Stimulated activated CD4-positive, alpha-beta T cell treated with anti-CD3 and anti-CD28 coated beads, Interleukin-12 subunit alpha, Interleukin-12 subunit beta, amount 100 ng/mL, for 24 hours (primary cell): ENCODE measurements at regions not wholly inside any gene's neighbourhood (a gene's known extent, or its start where the extent isn't known, plus 50 kb on each side); places are given as distances from the start of the nearest gene placed in this dataset.

ENCODE experiments used
- DNase-seq, 2 experiments: peaks; one replicate each; pipeline ENCODE4 v3.0.0-alpha.2; 2020; ENCODE audit warnings: low read depth in 2 of 2

DNA sequence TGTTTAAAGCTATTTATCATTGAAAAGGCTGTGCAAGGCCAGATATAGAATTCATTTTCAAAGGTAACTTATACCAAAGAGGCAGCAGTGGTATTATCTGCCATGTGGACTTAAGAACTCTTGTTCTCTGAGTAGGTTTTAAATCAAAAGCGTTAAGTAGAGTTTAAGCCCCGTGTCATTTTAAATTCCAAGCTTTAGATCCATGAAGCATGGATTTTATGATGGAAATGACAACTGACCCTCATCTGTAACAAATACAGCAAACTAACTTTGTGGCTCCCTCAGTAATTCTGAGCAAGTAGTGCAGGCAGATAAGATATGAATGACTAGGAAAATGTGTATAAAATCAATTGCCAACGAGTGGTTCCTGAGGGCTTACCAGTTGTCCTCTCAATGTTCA, 247.0 kb downstream of the WDR11 start:
- no peak for DNase-seq

DNA sequence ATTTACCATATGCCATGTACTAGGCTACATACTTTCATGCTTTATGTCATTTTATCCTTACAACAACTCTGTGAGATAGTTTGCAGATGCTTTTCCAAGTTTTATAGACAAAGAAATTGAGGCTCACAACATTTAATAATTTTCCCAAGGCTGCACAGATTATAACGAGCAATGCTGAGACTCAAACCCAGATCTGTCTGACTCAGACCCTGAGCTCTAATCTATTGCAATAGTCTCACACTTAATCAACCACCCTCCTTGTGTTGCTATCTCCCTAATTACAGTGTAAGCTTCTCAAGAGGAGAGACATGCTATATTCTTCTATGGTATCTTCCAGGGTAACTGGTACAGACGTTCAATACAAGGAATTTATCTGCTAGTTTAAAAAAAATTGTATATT, 247.6 kb downstream of the WDR11 start:
- DNase-seq: no peak

DNA sequence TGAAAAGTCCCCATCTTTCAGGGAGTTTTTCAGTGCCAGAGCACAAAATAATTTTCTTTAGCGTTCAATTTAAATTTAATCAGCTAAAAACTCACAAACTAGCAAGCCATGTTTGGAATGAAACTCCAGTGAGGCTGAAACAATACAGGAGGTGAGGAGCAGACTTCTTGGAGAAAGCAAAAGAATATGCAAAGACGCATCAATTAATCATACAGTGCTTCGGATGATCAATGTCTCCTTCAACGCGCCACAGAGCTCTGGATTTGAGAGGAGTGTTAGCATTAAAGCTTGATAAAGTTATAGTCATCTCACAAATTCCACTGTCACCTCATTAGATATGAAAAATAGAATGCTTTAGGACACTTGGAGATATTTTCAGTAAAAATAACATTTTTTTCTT, 248.0 kb downstream of the WDR11 start:
- DNase-seq: no peak

DNA sequence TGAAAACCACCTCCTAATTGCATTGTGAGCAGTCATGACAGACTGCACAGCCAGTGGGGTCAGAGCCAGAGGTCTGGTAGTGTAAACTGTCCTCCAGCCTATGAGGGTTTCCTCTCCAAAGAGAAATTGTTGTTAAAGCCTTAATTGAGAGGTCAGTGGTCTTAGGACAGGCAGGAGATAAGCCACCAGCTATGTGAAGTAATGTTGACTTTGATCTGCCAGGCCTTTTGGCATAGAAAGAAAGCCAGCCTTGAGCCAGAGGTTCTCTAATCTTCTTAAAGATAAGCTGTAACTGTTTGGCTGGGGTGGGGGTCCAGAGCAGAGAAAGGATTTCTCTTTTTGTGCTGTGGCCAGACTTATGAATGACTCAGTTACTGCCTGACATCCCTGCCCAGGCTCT, 248.4 kb downstream of the WDR11 start:
- DNase-seq: no peak

DNA sequence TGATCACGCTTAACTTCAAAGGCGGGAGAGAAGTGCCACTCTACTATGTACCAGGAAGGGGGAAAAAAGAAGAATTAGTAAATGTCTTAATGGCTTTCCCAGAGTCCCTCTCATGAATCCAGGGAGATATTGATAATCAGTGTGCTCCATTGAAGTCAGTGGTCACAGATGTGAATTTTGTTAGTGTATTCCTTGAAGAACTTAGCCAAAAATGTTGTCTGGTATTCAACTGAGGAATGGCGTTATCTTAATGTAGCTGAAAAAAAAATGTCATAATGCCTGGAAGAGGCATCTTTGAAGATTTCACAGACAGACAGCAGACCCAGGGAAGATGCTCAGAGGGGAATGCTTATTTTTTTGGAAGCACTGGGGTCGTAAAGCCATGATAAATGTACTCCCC, 250.4 kb downstream of the WDR11 start:
- no peak for DNase-seq

DNA sequence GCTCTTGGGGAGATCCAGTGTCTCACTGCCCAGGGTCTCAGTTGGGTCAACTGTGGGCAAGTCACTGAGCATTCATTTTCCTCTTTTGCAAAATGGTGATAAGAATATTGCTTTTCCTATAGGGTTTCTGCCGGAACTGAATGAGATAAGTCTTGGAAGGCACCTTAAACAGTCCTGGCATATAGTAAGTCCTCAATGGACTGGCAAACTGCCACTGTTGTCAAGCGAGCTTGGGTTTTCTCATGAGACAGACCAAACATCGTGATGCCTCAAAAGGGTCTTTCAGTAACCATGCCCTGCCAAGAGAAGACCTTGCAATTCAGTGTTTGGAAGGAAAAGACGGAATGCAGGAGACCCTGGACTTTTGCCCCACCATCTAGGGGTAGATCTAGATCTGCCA, 251.5 kb downstream of the WDR11 start:
- DNase-seq: no peak

DNA sequence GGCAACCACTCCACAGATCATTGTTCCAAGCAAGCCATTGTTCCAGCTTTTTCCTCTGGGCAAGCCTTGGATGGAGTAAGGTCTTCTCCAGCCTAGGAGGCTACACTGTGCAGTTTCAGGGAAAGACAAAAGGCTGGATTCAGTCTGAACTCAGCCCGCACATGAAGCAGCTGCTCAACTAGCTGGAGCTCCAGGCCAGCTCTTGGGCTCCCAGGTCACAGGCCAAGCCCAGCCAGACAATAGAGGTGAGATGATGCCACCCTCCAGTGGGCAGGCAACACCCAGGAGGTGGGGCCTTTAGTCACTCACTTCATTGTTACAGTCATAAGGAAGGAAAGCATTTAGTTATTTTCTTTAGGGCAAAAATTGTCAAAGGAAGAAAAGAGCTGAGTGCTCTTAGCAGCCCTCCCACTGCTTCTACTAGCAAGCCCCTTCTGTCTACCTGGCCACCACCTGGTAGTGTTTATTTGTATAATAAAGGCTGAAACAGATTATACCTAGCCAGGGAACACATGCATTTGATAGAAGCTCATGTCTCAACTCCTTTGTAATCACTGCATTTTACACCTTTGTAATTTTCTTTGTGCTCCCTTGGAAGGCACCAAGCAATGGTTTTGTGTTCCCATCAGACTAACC, 253.4 kb downstream of the WDR11 start:
- DNase-seq: no peak

DNA sequence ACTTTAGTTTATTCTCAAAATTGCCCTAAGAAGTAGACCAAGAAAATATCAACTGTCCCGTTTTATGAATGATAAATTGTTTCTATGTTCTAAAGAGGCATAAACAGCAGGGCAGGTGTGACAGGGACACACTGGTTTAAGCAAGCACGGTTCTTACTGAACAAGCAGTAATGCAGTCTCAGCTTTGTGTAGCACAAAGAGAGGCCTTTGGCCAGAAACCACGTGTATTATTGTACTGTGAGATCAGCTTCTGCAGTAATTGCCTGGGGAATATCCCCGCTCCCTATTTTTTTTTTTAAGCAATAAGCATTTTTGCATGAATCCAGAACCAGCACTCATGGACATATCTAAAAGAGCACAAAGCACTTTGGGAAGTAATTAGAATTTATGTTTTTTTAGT, 255.4 kb downstream of the WDR11 start:
- DNase-seq: no peak

DNA sequence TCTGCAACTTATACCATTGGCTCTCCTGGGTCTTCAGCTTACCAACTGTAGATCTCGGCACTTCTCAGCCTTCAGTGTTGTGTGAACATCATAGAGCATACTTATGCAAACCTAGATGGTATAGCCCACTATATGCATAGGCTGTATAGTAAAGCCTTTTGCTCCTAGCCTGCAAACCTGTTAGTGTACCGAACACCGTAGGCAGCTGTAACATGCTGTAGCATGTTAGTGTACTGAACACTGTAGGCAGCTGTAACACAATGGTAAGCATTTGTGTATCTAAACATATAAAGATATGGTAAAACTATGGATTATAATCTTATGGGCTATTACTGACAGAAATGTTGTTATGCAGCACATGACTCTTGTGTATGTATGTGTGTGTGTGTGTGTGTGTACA, 256.9 kb downstream of the WDR11 start:
- no peak for DNase-seq

DNA sequence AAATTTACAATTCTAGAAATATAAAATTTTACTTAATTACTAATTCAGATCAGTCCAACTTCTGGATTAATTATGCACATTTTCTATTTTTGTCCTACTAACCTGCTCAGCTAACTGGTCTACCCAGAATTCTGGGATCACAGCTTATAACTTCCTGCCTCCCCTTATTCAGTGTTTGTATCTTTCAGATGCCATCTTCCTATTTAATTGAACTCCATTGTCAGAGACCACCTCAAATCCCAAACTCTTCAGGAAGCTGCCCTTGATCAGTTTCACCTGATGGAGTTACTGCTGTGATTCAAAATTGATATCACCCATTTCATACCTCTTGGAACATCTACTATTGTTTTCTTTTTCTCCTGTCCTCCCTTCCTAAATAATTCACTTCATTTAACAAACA, 259.2 kb downstream of the WDR11 start:
- no peak for DNase-seq

DNA sequence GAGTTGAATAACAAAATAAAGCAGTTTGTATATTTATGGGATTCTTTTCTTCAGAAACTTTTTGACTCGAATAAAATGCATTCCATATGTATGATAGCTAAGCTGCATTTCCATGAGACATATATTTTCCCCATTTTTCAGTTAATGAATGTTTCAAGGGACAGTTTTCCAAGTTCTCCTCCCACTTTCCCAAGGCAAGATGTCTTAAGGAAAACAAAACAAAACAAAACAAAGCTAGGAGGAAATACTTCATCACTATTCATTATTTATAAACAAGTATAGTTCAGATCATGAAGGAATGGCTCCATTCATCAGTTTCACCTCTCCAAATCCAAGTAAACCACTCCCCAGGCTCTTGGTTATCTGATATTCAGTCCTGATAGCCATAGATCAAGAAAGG, 261.0 kb downstream of the WDR11 start:
- DNase-seq: no peak

DNA sequence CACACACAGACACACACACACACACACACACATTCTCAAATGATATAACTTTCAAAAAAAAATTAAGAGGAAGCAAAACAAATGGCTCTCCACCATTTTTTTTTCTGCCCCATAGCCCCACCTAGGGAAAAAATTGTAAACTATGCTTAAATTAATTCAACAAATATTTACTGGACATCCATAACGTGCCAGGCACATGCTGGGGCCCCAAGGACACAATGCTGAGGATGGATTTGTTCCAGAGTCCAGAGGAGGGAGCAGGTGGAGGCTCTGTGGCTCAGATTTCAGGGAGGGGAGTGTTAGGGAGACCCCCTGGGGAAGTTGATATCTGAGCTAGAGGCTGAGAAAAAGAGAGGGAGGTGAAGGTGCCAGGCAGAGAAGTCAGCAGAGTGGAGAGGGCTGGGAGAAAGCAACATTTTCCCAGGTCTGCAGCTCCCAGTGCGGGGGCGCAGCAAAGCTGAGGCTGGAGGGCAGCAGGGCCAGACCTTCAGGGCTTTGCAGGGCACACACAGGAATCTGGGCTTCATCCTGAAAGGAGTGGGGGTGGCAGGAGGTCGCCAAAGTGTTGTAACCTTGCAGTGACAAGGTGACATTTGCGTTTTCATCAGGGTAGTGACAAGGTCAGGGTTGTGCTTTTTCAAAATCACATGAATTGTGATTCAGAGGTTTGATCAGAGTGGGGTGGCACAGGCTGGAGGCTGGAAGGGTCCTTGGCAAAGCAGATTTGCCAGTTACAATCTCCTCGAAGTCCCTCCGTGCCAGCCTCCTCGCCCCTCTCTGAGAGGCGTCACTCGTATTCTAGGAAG, 261.6 kb downstream of the WDR11 start:
- no peak for DNase-seq

DNA sequence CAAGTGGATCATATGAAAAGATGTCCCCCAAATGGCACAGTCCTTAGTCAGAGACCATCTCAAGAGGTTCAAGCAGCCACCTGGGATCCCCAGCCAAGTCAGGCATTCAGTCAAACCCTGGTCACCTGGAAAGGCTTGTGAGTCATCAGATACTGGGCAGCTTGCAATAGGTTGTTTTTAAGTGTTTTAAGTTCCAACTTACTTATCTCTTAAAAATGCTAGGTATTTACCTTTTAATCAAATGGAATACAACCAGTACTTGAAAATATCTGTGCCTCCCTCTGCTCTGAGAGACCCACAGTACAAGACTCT, 262.2 kb downstream of the WDR11 start:
- no peak for DNase-seq

DNA sequence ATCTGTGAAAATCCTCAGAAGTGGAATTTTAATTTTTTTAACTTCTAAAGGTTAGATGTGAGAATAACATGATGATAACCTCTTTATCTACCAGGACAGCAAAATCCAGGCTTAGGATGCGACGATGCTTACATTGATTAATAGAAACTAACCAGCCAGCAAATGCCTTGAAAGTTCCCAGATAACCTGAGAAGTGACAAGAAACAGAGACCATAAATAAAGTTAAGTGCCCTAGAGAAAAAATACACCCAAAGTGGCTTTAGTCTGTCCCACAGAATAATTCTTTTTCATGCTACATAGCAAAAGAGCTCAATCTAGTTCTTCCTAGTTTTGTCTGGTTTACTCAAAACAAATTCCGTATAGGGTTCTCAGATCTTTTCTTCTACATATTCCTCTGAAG, 262.7 kb downstream of the WDR11 start:
- DNase-seq: no peak

DNA sequence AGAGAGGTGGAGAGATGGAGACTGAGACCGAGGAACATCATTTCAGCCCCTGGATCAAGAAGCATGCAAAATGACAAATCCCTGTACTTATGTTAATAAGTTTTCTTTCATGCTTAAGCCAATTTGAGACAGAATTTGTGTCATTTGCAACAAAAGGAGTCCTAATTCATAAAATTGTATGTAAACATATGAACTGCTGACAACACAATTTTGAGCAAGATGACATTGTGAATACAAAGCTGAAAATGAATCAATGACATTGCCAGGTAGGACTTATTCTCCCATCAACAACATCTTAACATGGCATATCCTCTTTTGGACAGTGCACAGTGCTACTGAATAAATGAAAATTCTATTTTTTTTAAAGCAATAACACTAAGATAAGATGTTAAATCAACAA, 264.0 kb downstream of the WDR11 start:
- no peak for DNase-seq

DNA sequence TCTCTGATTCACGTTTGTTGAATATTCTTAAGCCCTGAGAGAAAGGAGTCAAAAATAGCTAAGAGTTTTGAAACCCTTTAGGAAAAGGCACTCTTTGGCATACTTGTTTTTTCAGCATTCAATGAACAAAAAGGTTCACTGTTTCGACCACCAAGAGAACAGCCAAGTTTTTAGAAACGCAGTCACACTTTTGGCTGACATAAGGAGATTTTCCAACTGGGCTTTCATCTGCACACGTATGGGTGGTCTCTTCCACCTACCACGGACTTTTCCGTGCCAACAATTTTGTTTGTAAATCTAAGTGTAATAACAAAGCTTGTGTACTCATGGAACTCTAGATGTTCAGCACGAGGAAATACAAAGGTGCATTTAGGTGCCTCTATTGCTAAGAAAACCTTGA, 270.3 kb downstream of the WDR11 start:
- DNase-seq: no peak

DNA sequence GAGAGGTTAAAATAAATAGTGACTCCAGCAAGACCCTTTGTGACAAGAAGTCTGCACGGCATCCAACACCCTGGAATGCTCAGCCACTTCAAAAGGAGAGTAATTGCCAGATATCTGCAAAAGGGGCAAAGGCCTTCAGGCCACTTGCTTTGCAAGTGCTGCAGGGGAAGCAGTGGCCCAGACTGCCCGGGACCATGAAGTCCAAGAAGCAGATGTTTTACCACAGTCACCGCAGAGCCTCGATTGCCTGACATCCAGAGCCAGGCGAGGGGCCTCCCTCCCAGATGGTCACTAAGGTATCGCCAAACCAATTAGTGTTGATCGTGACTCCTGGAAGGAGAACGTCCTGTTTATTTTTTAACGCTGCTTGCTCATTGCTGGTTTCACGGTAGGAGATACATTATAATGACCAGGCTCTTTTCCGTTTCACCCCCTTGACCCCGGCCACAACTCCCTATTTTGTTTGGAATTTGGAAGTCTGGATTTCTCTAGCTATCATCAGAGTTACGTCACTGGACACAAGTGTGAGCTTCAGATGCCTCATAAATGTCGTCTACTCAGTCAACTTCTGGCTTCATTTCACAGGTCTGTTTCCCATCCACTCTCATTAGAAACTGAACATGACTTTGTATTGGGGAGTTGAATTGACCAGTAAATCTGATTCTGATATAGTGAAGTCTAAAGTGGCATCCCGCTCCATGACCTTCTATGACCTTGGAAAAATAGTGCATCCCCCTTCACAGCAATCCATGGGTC, 276.2 kb downstream of the WDR11 start:
- no peak for DNase-seq

DNA sequence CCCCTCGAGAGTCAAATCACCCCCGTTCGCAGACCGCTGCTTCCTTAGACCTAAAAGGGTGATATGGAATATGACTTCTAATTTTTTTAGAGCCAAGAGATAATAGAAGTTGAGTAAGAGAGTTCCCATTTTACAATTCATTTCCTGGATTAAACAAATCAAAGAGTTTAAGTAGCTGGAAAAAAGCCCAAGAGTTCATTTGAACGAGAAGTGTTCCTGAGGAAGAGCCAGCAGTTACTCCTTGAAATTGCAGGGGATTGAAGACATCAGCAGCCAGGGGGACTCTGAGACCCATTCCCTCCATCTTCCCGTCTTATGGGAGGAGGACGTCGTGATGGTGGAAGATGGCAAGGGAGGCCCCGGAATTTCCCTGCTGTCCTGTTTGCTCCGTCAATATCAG, 277.0 kb downstream of the WDR11 start:
- DNase-seq: no peak

DNA sequence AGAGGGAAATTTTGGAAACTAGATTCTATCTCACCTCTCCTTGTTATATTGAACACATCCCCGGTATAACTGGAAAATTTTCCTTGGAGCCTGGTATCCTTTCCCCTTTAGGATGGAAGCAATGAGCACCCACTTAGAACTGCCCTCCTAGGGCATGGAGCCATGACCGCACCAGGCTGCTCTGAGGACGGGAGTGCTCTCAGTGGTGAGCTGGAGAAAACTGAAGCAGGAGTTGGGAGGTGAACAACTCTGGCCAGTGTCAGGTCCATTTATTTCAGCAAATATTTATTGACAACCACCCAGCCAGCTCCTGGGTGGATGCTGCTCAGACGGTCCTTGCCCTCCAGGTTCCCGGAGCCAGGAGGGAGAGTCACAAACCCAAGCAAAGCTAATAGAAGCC, 278.1 kb downstream of the WDR11 start:
- no peak for DNase-seq

DNA sequence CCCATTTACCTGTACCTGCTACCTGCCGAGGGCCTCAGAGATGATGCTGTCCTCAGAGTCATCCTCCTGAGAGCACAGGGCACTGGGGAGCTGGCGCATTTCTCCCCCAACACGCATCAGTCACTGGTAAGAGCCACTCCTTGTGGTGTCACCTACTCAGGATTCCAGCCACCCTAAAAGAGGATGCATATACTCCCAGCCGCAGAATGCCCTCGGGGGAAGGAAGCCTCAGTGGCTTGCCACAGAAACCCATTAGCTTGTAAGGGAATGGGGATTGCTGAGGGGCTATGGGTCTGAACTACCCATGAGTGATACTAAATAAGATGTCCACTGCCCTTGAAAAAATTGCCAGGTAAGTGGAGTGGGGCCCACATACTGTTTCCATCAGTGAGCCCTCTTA, 279.2 kb downstream of the WDR11 start:
- no peak for DNase-seq

DNA sequence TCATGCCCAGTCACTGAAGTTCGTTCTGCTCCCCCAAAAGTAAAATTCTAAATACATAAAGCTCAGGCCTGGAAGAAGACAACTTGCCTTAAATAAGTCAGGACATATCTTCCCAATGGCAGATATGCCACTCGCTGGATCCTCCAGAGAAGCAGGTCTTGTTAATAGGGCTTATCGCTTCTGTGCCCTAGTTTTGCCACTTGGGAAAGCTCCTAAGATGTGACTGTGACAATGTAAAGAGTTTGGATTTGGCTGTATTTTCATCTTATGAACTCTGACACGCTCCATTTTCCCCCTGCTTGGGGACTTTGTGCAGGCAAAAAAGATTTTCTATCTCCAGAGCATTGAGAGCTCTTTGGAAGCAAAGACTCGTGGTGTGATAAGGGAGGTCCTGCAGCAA, 279.9 kb downstream of the WDR11 start:
- no peak for DNase-seq

DNA sequence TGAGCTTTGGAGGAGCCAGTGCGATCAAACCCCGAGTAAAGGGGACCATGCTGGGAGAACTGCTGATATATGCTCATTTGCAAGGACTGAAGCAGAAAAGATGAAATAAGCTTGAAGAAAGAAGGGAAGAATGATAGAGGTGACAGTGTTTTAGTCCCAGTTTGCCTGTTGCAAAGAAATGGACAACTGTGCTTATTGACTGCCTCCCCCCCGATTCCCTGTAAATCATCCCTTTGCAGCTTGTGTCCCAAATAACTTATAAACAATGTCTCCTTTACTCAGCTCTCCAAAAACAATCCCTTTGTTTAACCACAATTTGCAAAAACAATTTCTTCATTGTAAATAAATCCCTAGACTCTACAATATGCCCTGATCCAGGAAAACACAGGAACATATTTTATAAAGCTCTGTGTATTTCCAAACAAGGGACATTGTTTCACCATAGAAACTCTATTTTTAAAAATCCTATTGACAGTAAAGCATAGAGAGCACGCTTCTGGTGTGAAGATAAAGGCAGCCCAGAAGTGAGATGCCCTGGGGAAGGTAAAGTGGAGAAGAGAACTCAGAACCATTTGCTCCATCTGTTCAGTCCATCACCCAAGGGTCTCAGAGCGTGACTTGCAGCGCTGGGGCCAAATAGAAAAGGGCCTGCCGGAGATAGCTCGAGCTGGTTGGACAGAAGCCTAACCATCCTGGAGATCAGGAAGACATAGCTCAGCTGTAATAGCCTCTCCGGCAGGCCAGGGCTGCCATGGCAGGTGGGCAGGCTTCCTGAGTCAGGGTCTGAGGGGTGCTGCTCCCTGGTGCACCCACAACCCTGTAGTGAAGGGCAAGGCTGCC, 280.5 kb downstream of the WDR11 start:
- DNase-seq: no peak
